ENCODE measurements at regions not wholly inside any gene's neighbourhood (a gene's known extent, or its start where the extent isn't known, plus 50 kb on each side); places are given as distances from the start of the nearest gene placed in this dataset.

- TF ChIP-seq SUZ12 (IDR thresholded peaks at IDR 0.05; ENCODE audit: extremely low read depth, insufficient read depth, insufficient read length) = no peak
- TF ChIP-seq YY1 (IDR thresholded peaks at IDR 0.05; ENCODE audit: insufficient read depth, insufficient read length) = no peak
- no peak for TF ChIP-seq ZNF274 (IDR thresholded peaks at IDR 0.05; ENCODE audit: low read depth, low read length)
- Histone ChIP-seq H3K9ac (ENCODE audit: insufficient read length, low read depth) (no peak overlapping the region), H3K4me3 (ENCODE audit: insufficient read length, low read depth) (no peak overlapping the region), H3K9me3 (ENCODE audit: insufficient read depth, low read length) (no peaks in the 10 kb centered on the region), H3K4me1 (ENCODE audit: insufficient read depth, insufficient read length) (no peaks in the 10 kb centered on the region), H3K27me3 (ENCODE audit: insufficient read depth, insufficient read length) (no peaks in the 10 kb centered on the region), H3K36me3 (ENCODE audit: insufficient read depth, insufficient read length, low read length) (peaks cover under 1% of the 10 kb centered on the region)
- DNase-seq (ENCODE audit: low read depth, low spot score) = no peak
Observed at GRCh38 chr4:112767386-112767785, 130.4 kb downstream of the LARP7 start.

GRCh38 chr4:112770114-112770513 is 133.2 kb downstream of the LARP7 start:
- H3K9me3 ChIP-seq (ENCODE audit: insufficient read depth, low read length) = no peaks in the 10 kb centered on the region
- no peak for DNase-seq (ENCODE audit: low read depth, low spot score)
- no peaks in the 10 kb centered on the region for H3K4me1 ChIP-seq (ENCODE audit: insufficient read depth, insufficient read length)
- TF ChIP-seq YY1 (IDR thresholded peaks at IDR 0.05; ENCODE audit: insufficient read depth, insufficient read length) (no peak), SUZ12 (IDR thresholded peaks at IDR 0.05; ENCODE audit: extremely low read depth, insufficient read depth, insufficient read length) (no peak)
- no peak overlapping the region for H3K9ac ChIP-seq (ENCODE audit: insufficient read length, low read depth)
- no peak overlapping the region for H3K4me3 ChIP-seq (ENCODE audit: insufficient read length, low read depth)
- H3K36me3 ChIP-seq (ENCODE audit: insufficient read depth, insufficient read length, low read length) = peaks cover 5% of the 10 kb centered on the region
- no peaks in the 10 kb centered on the region for H3K27me3 ChIP-seq (ENCODE audit: insufficient read depth, insufficient read length)

- Histone ChIP-seq H3K9me3 (ENCODE audit: insufficient read depth, low read length) (no peaks in the 10 kb centered on the region), H3K27me3 (ENCODE audit: insufficient read depth, insufficient read length) (no peaks in the 10 kb centered on the region), H3K36me3 (ENCODE audit: insufficient read depth, insufficient read length, low read length) (peaks cover 5% of the 10 kb centered on the region), H3K4me3 (ENCODE audit: insufficient read length, low read depth) (no peak overlapping the region), H3K9ac (ENCODE audit: insufficient read length, low read depth) (no peak overlapping the region), H3K4me1 (ENCODE audit: insufficient read depth, insufficient read length) (no peaks in the 10 kb centered on the region)
- TF ChIP-seq YY1 (IDR thresholded peaks at IDR 0.05; ENCODE audit: insufficient read depth, insufficient read length) = no peak
- no peak for TF ChIP-seq SUZ12 (IDR thresholded peaks at IDR 0.05; ENCODE audit: extremely low read depth, insufficient read depth, insufficient read length)
- TF ChIP-seq ZNF274 (IDR thresholded peaks at IDR 0.05; ENCODE audit: low read depth, low read length) = no peak
- no peak for DNase-seq (ENCODE audit: low read depth, low spot score)
Observed at GRCh38 chr4:112775801-112776200, 138.9 kb downstream of the LARP7 start.

DNA sequence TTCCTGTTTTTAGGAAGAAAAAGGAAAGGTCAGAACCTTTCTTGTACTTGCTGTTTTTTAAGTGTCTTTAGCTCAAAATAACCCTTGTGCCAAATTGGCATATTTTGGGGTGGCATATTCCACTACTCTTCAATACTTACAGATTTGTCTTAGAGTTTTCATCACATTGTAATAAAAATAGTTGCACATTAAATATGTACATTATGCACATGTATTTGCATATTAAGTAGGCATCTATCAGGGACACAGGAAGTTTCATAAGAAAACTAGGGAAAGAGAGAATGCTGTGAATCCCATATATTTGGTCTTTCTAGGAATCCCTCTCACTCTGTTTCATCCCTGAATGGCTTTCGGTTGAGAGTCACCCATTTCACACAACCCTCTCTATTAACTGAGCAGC is 139.6 kb downstream of the LARP7 start:
- Histone ChIP-seq H3K27me3 (ENCODE audit: insufficient read depth, insufficient read length) (no peaks in the 10 kb centered on the region), H3K4me1 (ENCODE audit: insufficient read depth, insufficient read length) (no peaks in the 10 kb centered on the region)
- no peak for DNase-seq (ENCODE audit: low read depth, low spot score)

DNA sequence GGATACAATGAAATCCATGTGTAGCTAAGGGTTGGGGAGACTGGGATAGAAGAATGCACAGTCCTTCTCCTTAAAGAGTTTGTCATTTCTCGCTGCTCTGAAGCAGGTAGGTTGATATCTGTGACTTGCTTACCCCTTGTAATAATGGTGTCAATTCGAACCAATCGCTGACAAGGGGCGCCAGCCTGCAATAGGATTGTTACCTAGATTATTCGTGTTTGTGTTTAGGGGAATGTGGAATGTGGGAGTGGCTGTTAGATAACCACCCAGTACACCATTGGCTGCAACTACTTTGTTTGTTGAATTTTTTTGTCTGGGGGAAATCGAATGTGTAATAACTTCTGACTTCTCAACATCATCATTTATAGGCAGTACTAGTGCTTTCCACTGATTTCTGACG is 141.6 kb downstream of the LARP7 start:
- H3K36me3 ChIP-seq (ENCODE audit: insufficient read depth, insufficient read length, low read length) = no peaks in the 10 kb centered on the region
- no peaks in the 10 kb centered on the region for H3K4me1 ChIP-seq (ENCODE audit: insufficient read depth, insufficient read length)
- no peak for DNase-seq (ENCODE audit: low read depth, low spot score)
- H3K9ac ChIP-seq (ENCODE audit: insufficient read length, low read depth) = no peak overlapping the region
- H3K27me3 ChIP-seq (ENCODE audit: insufficient read depth, insufficient read length) = no peaks in the 10 kb centered on the region
- no peak overlapping the region for H3K4me3 ChIP-seq (ENCODE audit: insufficient read length, low read depth)
- no peak for TF ChIP-seq ZNF274 (IDR thresholded peaks at IDR 0.05; ENCODE audit: low read depth, low read length)
- TF ChIP-seq SUZ12 (IDR thresholded peaks at IDR 0.05; ENCODE audit: extremely low read depth, insufficient read depth, insufficient read length) = no peak
- TF ChIP-seq YY1 (IDR thresholded peaks at IDR 0.05; ENCODE audit: insufficient read depth, insufficient read length) = no peak
- H3K9me3 ChIP-seq (ENCODE audit: insufficient read depth, low read length) = no peaks in the 10 kb centered on the region

More for the DNA sequence above, 139.6 kb downstream of the LARP7 start:
- Histone ChIP-seq H3K36me3 (ENCODE audit: insufficient read depth, insufficient read length, low read length) (peaks cover 5% of the 10 kb centered on the region), H3K4me3 (ENCODE audit: insufficient read length, low read depth) (no peak overlapping the region), H3K9me3 (ENCODE audit: insufficient read depth, low read length) (no peaks in the 10 kb centered on the region), H3K9ac (ENCODE audit: insufficient read length, low read depth) (no peak overlapping the region)
- no peak for TF ChIP-seq SUZ12 (IDR thresholded peaks at IDR 0.05; ENCODE audit: extremely low read depth, insufficient read depth, insufficient read length)
- TF ChIP-seq YY1 (IDR thresholded peaks at IDR 0.05; ENCODE audit: insufficient read depth, insufficient read length) = no peak
- TF ChIP-seq ZNF274 (IDR thresholded peaks at IDR 0.05; ENCODE audit: low read depth, low read length) = no peak

DNA sequence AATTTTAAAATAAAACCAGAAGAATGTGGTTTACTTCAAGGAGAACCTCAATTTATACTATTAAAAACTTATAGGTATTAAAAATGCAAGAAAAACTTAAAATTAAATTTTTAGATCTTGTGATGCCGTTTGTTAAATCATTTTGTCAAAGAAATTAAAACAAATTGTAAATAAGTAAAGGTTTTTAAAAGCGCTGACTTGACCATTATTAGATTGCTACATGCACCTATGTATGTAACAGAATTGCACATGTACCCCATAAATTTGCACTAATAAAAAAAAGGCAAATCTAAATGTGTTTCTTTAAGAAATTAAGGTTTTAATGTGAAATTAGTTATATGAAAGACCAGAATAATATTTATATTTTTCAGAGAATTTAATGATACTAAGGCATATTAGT is 156.1 kb downstream of the LARP7 start:
- TF ChIP-seq SUZ12 (IDR thresholded peaks at IDR 0.05; ENCODE audit: extremely low read depth, insufficient read depth, insufficient read length) (no peak), YY1 (IDR thresholded peaks at IDR 0.05; ENCODE audit: insufficient read depth, insufficient read length) (no peak), ZNF274 (IDR thresholded peaks at IDR 0.05; ENCODE audit: low read depth, low read length) (no peak)
- Histone ChIP-seq H3K27me3 (ENCODE audit: insufficient read depth, insufficient read length) (no peaks in the 10 kb centered on the region), H3K36me3 (ENCODE audit: insufficient read depth, insufficient read length, low read length) (peaks cover 2% of the 10 kb centered on the region), H3K9me3 (ENCODE audit: insufficient read depth, low read length) (no peaks in the 10 kb centered on the region), H3K4me1 (ENCODE audit: insufficient read depth, insufficient read length) (no peaks in the 10 kb centered on the region), H3K4me3 (ENCODE audit: insufficient read length, low read depth) (no peak overlapping the region), H3K9ac (ENCODE audit: insufficient read length, low read depth) (no peak overlapping the region)
- DNase-seq (ENCODE audit: low read depth, low spot score) = no peak

GRCh38 chr4:112800001-112800400 is 163.1 kb downstream of the LARP7 start:
- Histone ChIP-seq H3K27me3 (ENCODE audit: insufficient read depth, insufficient read length) (no peaks in the 10 kb centered on the region), H3K9ac (ENCODE audit: insufficient read length, low read depth) (no peak overlapping the region), H3K9me3 (ENCODE audit: insufficient read depth, low read length) (no peaks in the 10 kb centered on the region), H3K4me1 (ENCODE audit: insufficient read depth, insufficient read length) (no peaks in the 10 kb centered on the region), H3K4me3 (ENCODE audit: insufficient read length, low read depth) (no peak overlapping the region), H3K36me3 (ENCODE audit: insufficient read depth, insufficient read length, low read length) (peaks cover 6% of the 10 kb centered on the region)
- no peak for TF ChIP-seq YY1 (IDR thresholded peaks at IDR 0.05; ENCODE audit: insufficient read depth, insufficient read length)
- no peak for TF ChIP-seq SUZ12 (IDR thresholded peaks at IDR 0.05; ENCODE audit: extremely low read depth, insufficient read depth, insufficient read length)
- TF ChIP-seq ZNF274 (IDR thresholded peaks at IDR 0.05; ENCODE audit: low read depth, low read length) = no peak
- no peak for DNase-seq (ENCODE audit: low read depth, low spot score)

- no peak for TF ChIP-seq ZNF274 (IDR thresholded peaks at IDR 0.05; ENCODE audit: low read depth, low read length)
- peaks cover 6% of the 10 kb centered on the region for H3K36me3 ChIP-seq (ENCODE audit: insufficient read depth, insufficient read length, low read length)
- H3K4me1 ChIP-seq (ENCODE audit: insufficient read depth, insufficient read length) = no peaks in the 10 kb centered on the region
- H3K9ac ChIP-seq (ENCODE audit: insufficient read length, low read depth) = no peak overlapping the region
- H3K9me3 ChIP-seq (ENCODE audit: insufficient read depth, low read length) = no peaks in the 10 kb centered on the region
- no peak overlapping the region for H3K4me3 ChIP-seq (ENCODE audit: insufficient read length, low read depth)
- H3K27me3 ChIP-seq (ENCODE audit: insufficient read depth, insufficient read length) = no peaks in the 10 kb centered on the region
- no peak for DNase-seq (ENCODE audit: low read depth, low spot score)
Observed at GRCh38 chr4:112801341-112801740, 164.4 kb downstream of the LARP7 start.
